ENCODE measurements at regions not wholly inside any gene's neighbourhood (a gene's known extent, or its start where the extent isn't known, plus 50 kb on each side); places are given as distances from the start of the nearest gene placed in this dataset.

DNA sequence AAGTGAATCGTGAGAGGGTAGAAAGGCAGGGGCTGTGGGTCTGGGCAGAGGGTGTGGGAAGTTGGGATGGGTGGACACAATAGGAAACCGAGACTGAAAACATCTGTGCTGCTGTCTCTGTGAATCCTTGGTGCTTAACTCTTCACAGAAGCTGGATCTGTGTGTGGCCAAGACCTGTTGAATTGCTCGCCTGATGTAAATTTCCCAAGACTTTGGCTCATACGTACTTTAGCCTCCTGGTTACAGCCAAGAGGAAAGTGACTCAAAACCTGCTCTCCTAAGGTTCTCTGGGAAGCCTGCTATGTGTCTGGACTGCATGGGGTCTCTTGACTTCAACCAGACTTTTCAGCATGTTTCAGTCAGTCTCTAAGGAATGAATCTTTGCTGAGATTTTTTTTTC is 270.3 kb downstream of the RWDD3 start:
- no peak for TF ChIP-seq CTCF (conservative IDR thresholded peaks at IDR 0.05)
- TF ChIP-seq EZH2 (IDR thresholded peaks at IDR 0.05; ENCODE audit: low read depth) = no peak
- H3K9me3 ChIP-seq (ENCODE audit: insufficient read depth, low read depth) = no peaks in the 10 kb centered on the region
- H3K4me1 ChIP-seq (replicated peaks; ENCODE audit: insufficient read depth) = no peaks in the 10 kb centered on the region
- H3K36me3 ChIP-seq (ENCODE audit: low read depth) = no peaks in the 10 kb centered on the region
- ChIA-PET CTCF (no interaction called here), POLR2A (ENCODE audit: unreplicated experiment) (no interaction called here)
- no peak for DNase-seq
- H3K4me2 ChIP-seq = no peak overlapping the region
- H3K9me2 ChIP-seq (ENCODE audit: insufficient read depth) = no peaks in the 10 kb centered on the region; the same call in 1 of the 2 replicates
- H3F3A ChIP-seq (ENCODE audit: insufficient read depth, low read depth) = no peaks in the 10 kb centered on the region
- H3K27ac ChIP-seq = no peak overlapping the region
- no peak overlapping the region for H2AFZ ChIP-seq
- H4K20me1 ChIP-seq (ENCODE audit: insufficient read depth) = no peaks in the 10 kb centered on the region
- no peaks in the 10 kb centered on the region for H3K79me2 ChIP-seq (ENCODE audit: low read depth)
- intact Hi-C loops (cut with micrococcal nuclease; ENCODE audit: unreplicated experiment) = no loop called here
- no peak overlapping the region for H3K4me3 ChIP-seq
- BruUV-seq (replicated peaks) = no TSS peak
- H3K27me3 ChIP-seq (ENCODE audit: insufficient read depth, low read depth) = no peaks in the 10 kb centered on the region

DNA sequence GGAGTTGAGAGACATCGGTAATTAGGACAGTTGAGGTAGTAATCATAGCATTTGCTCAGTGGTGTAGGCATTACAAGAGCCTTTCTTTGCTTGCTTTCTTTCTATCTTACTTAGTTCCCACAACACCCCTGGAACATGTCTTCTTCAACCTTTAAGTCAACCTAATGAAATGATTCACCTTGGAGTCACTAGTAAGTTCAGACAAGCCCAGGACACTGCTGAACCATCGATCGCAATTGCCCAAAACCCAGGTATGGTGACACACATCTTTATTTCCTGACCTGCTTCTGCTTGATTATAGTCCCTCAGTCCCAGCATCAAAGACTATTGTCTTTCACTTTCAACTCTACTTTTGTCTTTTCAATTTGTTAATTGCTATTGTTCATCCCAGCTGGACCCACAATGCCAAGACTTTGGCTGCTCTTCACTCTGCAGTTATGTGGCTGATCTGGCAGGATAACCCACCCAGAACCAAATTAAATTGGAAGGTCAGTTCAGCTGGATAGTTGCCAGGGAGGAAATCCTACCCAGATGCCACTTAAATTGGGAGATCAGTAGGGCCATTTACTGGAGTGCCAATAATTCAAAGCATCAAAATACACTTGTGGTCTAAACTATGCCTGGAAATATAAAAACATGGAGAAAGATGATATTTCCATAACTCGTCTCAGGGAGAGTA is 272.9 kb downstream of the RWDD3 start:
- Histone ChIP-seq H3K9me3 (ENCODE audit: insufficient read depth, low read depth) (no peaks in the 10 kb centered on the region), H4K20me1 (ENCODE audit: insufficient read depth) (no peaks in the 10 kb centered on the region), H3K79me2 (ENCODE audit: low read depth) (no peaks in the 10 kb centered on the region), H2AFZ (no peak overlapping the region), H3K27ac (no peak overlapping the region), H3K4me2 (no peak overlapping the region), H3K27me3 (ENCODE audit: insufficient read depth, low read depth) (no peaks in the 10 kb centered on the region), H3F3A (ENCODE audit: insufficient read depth, low read depth) (no peaks in the 10 kb centered on the region), H3K4me3 (no peak overlapping the region), H3K4me1 (replicated peaks; ENCODE audit: insufficient read depth) (no peaks in the 10 kb centered on the region), H3K36me3 (ENCODE audit: low read depth) (no peaks in the 10 kb centered on the region), H3K9me2 (ENCODE audit: insufficient read depth) (no peaks in the 10 kb centered on the region; the same call in 1 of the 2 replicates)
- intact Hi-C loops (cut with micrococcal nuclease; ENCODE audit: unreplicated experiment) = no loop called here
- CTCF ChIA-PET = no interaction called here
- POLR2A ChIA-PET (ENCODE audit: unreplicated experiment) = no interaction called here
- BruUV-seq (replicated peaks) = no TSS peak
- TF ChIP-seq CTCF (conservative IDR thresholded peaks at IDR 0.05) (no peak), EZH2 (IDR thresholded peaks at IDR 0.05; ENCODE audit: low read depth) (no peak)
- DNase-seq = no peak

- no peak overlapping the region for H3K27ac ChIP-seq
- no peak overlapping the region for H3K4me3 ChIP-seq
- no peaks in the 10 kb centered on the region for H4K20me1 ChIP-seq (ENCODE audit: insufficient read depth)
- H3K79me2 ChIP-seq (ENCODE audit: low read depth) = no peaks in the 10 kb centered on the region
- no peaks in the 10 kb centered on the region for H3K27me3 ChIP-seq (ENCODE audit: insufficient read depth, low read depth)
- intact Hi-C loops (cut with micrococcal nuclease; ENCODE audit: unreplicated experiment) = no loop called here
- ChIA-PET CTCF (no interaction called here), POLR2A (ENCODE audit: unreplicated experiment) (no interaction called here)
- no peak overlapping the region for H2AFZ ChIP-seq
- H3K9me3 ChIP-seq (ENCODE audit: insufficient read depth, low read depth) = no peaks in the 10 kb centered on the region
- TF ChIP-seq EZH2 (IDR thresholded peaks at IDR 0.05; ENCODE audit: low read depth) = no peak
- TF ChIP-seq CTCF (conservative IDR thresholded peaks at IDR 0.05) = no peak
- no peaks in the 10 kb centered on the region for H3F3A ChIP-seq (ENCODE audit: insufficient read depth, low read depth)
- no peak for DNase-seq
- no peak overlapping the region for H3K4me2 ChIP-seq
- H3K4me1 ChIP-seq (replicated peaks; ENCODE audit: insufficient read depth) = no peaks in the 10 kb centered on the region
- BruUV-seq (replicated peaks) = no TSS peak
- H3K36me3 ChIP-seq (ENCODE audit: low read depth) = no peaks in the 10 kb centered on the region
- H3K9me2 ChIP-seq (ENCODE audit: insufficient read depth) = no peaks in the 10 kb centered on the region
Measured at GRCh38 chr1:95509989-95510388, 276.0 kb downstream of the RWDD3 start.

All from PC-9 (cell line).